ENCODE measurements at regions not wholly inside any gene's neighbourhood (a gene's known extent, or its start where the extent isn't known, plus 50 kb on each side); places are given as distances from the start of the nearest gene placed in this dataset.

- TF ChIP-seq TCF12 (IDR thresholded peaks at IDR 0.05), result no peak
- TF ChIP-seq, protein P1, sequence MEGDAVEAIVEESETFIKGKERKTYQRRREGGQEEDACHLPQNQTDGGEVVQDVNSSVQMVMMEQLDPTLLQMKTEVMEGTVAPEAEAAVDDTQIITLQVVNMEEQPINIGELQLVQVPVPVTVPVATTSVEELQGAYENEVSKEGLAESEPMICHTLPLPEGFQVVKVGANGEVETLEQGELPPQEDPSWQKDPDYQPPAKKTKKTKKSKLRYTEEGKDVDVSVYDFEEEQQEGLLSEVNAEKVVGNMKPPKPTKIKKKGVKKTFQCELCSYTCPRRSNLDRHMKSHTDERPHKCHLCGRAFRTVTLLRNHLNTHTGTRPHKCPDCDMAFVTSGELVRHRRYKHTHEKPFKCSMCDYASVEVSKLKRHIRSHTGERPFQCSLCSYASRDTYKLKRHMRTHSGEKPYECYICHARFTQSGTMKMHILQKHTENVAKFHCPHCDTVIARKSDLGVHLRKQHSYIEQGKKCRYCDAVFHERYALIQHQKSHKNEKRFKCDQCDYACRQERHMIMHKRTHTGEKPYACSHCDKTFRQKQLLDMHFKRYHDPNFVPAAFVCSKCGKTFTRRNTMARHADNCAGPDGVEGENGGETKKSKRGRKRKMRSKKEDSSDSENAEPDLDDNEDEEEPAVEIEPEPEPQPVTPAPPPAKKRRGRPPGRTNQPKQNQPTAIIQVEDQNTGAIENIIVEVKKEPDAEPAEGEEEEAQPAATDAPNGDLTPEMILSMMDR (IDR thresholded peaks at IDR 0.05), result no peak
- TF ChIP-seq ELF1 (IDR thresholded peaks at IDR 0.05), result no peak
- TF ChIP-seq CHD2 (IDR thresholded peaks at IDR 0.05; ENCODE audit: low read length, partially characterized antibody), result no peak
- no peak for TF ChIP-seq NRF1 (IDR thresholded peaks at IDR 0.05; ENCODE audit: low read depth, low read length)
- no peak for TF ChIP-seq EP300 (IDR thresholded peaks at IDR 0.05; ENCODE audit: borderline replicate concordance in 1 of 2, low read depth in 1 of 2, low read length in 1 of 2)
- TF ChIP-seq RXRA (IDR thresholded peaks at IDR 0.05; ENCODE audit: borderline replicate concordance, low read depth), result no peak
- TF ChIP-seq EZH2phosphoT487 (IDR thresholded peaks at IDR 0.05; ENCODE audit: borderline replicate concordance, low read depth), result no peak
- TF ChIP-seq ZBTB33 (IDR thresholded peaks at IDR 0.05; ENCODE audit: borderline replicate concordance, low read depth), result no peak
- no peak for TF ChIP-seq REST (IDR thresholded peaks at IDR 0.05; ENCODE audit: low read depth, low read length)
These were observed 122.3 kb downstream of the QRSL1 start for GRCh38 chr6:106751501-106752252.
